BLaER1 treated with 17β-estradiol and CSF1 and Interleukin-3, amounts not matched to agents 10 nM and 100 nM (cell line): ENCODE measurements at regions not wholly inside any gene's neighbourhood (a gene's known extent, or its start where the extent isn't known, plus 50 kb on each side); places are given as distances from the start of the nearest gene placed in this dataset.
A peak's percentile ranks its signal among the peaks of the same experiment; 100 is the strongest.

Source experiments
- H3K27ac ChIP-seq, 11 experiments: shearing (Covaris generic); formaldehyde crosslinking; 2 replicates each; pipeline ENCODE4 v1.8.1; 2022
- H3K27me3 ChIP-seq, 11 experiments: shearing (Covaris generic); formaldehyde crosslinking; 2 replicates each; pipeline ENCODE4 v1.8.1; 2022
- H3K36me3 ChIP-seq, 11 experiments: shearing (Covaris generic); formaldehyde crosslinking; 2 replicates each; pipeline ENCODE4 v1.8.1; 2022
- H3K4me1 ChIP-seq, 10 experiments: shearing (Covaris generic); formaldehyde crosslinking; 2 replicates each; pipeline ENCODE4 v1.8.1; 2022
- H3K4me2 ChIP-seq, 11 experiments: shearing (Covaris generic); formaldehyde crosslinking; 2 replicates each; pipeline ENCODE4 v1.8.1; 2022
- H3K4me3 ChIP-seq, 10 experiments: shearing (Covaris generic); formaldehyde crosslinking; 2 replicates each; pipeline ENCODE4 v1.8.1; 2022
- H3K9ac ChIP-seq, 11 experiments: shearing (Covaris generic); formaldehyde crosslinking; 2 replicates each; pipeline ENCODE4 v1.8.1; 2022
- H3K9me3 ChIP-seq, 11 experiments: shearing (Covaris generic); formaldehyde crosslinking; replicated peaks in 1 of 11; 2 replicates each; pipeline ENCODE4 v1.8.1; 2022
- H4K20me1 ChIP-seq, 11 experiments: shearing (Covaris generic); formaldehyde crosslinking; 2 replicates each; pipeline ENCODE4 v1.8.1; 2022
- Cebpa-rat ChIP-seq, 11 experiments: shearing (Covaris generic); IDR thresholded peaks; 2 replicates each; pipeline ENCODE4 v1.8.1; 2022

- H3K4me2 ChIP-seq, result no peak overlapping the region
- no peak for TF ChIP-seq Cebpa-rat (IDR thresholded peaks at IDR 0.05)
- H3K9ac ChIP-seq, result no peak overlapping the region
- H3K27me3 ChIP-seq, result no peaks in the 10 kb centered on the region
- peaks cover 0 to 16% (median 0%) of the 10 kb centered on the region in 11 experiments; a peak in 2 of 22 replicates for H3K36me3 ChIP-seq
- peaks cover 0 to 14% (median 0%) of the 10 kb centered on the region in 10 experiments; a peak in 5 of 20 replicates for H3K4me1 ChIP-seq
- H4K20me1 ChIP-seq, result no peaks in the 10 kb centered on the region
- H3K9me3 ChIP-seq, result no peaks in the 10 kb centered on the region
- no peak overlapping the region for H3K4me3 ChIP-seq
- no peak overlapping the region for H3K27ac ChIP-seq
Observed at GRCh38 chr2:144132357-144132756, 387.6 kb downstream of the ZEB2 start.

- H3K4me2 ChIP-seq, result no peak overlapping the region
- no peaks in the 10 kb centered on the region for H3K9me3 ChIP-seq
- TF ChIP-seq Cebpa-rat (IDR thresholded peaks at IDR 0.05), result no peak
- no peak overlapping the region for H3K4me3 ChIP-seq
- peaks cover 0 to 16% (median 0%) of the 10 kb centered on the region in 11 experiments; a peak in 2 of 22 replicates for H3K36me3 ChIP-seq
- no peaks in the 10 kb centered on the region for H4K20me1 ChIP-seq
- peaks cover 0 to 9% (median 0%) of the 10 kb centered on the region in 10 experiments; a peak in 3 of 20 replicates for H3K4me1 ChIP-seq
- H3K27ac ChIP-seq, result no peak overlapping the region
- no peaks in the 10 kb centered on the region for H3K27me3 ChIP-seq
- H3K9ac ChIP-seq, result no peak overlapping the region
Observed at GRCh38 chr2:144131042-144131441, 388.9 kb downstream of the ZEB2 start.

DNA sequence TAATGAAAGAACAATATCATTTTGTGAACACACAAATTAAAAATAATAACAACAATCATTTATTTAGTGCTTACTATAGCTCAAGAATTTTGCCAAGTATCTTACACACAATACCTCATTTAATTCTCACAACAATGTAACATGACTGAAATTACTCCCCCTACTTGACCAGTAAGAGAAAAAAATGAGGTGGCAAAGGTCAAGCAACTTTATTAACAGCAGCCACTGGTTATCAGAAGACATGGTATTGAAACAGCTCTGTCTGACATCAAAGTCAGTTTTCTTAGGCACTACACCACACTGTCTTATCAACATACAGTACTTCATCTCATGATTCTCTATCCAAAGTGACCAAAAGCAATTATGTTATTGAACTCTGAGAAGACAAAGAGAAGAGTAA, 389.4 kb downstream of the ZEB2 start:
- TF ChIP-seq Cebpa-rat (IDR thresholded peaks at IDR 0.05), result no peak
- H3K4me1 ChIP-seq, result peaks cover 0 to 9% (median 0%) of the 10 kb centered on the region in 10 experiments; a peak in 3 of 20 replicates
- H3K4me2 ChIP-seq, result no peak overlapping the region
- H3K27me3 ChIP-seq, result no peaks in the 10 kb centered on the region
- H3K27ac ChIP-seq, result no peak overlapping the region
- H3K4me3 ChIP-seq, result no peak overlapping the region
- H4K20me1 ChIP-seq, result no peaks in the 10 kb centered on the region
- peaks cover 0 to 12% (median 0%) of the 10 kb centered on the region in 11 experiments; a peak in 2 of 22 replicates for H3K36me3 ChIP-seq
- no peak overlapping the region for H3K9ac ChIP-seq
- H3K9me3 ChIP-seq, result no peaks in the 10 kb centered on the region

DNA sequence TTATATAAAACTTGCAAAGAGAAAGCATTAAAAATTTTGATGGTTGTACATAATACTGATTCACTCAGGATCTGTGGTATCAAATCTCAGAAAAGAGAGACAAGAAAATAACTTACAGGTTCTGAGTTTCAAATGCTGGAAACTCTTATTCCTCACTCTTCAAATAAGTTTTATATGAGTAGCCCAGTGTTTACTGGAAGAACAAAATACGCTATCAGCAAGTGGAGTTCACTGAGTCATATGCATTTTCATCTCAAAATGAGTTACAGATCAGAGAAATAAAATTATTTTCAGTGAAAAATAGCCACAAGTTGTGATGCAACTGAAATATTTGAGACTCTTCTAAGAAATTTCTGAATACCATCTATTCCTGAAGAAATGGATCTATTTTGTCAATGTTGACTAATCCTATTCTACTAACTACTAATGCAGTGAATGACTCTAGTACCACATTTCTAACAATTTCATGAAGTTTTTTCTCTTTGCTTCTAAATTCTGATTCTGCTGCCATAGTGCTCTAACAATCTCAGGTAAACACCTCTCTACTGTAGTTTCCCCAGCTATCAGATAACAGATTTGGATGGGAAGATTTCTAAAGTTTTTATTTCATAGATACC, 391.7 kb downstream of the ZEB2 start:
- Histone ChIP-seq H3K27me3 (no peaks in the 10 kb centered on the region), H3K4me2 (no peak overlapping the region), H3K9me3 (no peaks in the 10 kb centered on the region), H3K27ac (no peak overlapping the region), H3K4me1 (no peaks in the 10 kb centered on the region), H3K36me3 (peaks cover 0 to 11% (median 0%) of the 10 kb centered on the region in 11 experiments; a peak in 2 of 22 replicates), H4K20me1 (no peaks in the 10 kb centered on the region), H3K4me3 (no peak overlapping the region), H3K9ac (no peak overlapping the region)
- TF ChIP-seq Cebpa-rat (IDR thresholded peaks at IDR 0.05), result no peak

DNA sequence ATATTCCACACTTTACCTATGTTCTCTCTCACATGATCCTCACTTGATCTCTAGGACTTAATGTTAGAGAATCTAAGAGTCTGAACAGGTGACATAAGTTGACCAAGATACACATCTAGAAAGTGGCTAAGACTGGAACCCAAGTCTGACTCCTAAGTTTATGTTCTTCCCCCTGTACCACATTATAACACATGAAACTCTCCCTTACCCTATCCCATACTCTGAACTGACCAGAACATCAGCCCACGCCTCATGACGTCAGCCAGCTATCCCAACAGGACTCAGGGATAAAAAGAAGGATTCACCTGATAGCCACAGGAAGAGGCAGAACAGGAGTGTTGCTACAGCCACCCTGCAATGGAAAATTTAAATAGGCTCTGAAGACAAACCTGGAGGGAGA, 392.2 kb downstream of the ZEB2 start:
- H4K20me1 ChIP-seq, result no peaks in the 10 kb centered on the region
- no peaks in the 10 kb centered on the region for H3K27me3 ChIP-seq
- no peak overlapping the region for H3K4me2 ChIP-seq
- H3K9me3 ChIP-seq, result no peaks in the 10 kb centered on the region
- H3K9ac ChIP-seq, result no peak overlapping the region
- TF ChIP-seq Cebpa-rat (IDR thresholded peaks at IDR 0.05), result no peak
- no peak overlapping the region for H3K27ac ChIP-seq
- H3K36me3 ChIP-seq, result peaks cover 0 to 11% (median 0%) of the 10 kb centered on the region in 11 experiments; a peak in 2 of 22 replicates
- no peaks in the 10 kb centered on the region for H3K4me1 ChIP-seq
- no peak overlapping the region for H3K4me3 ChIP-seq

DNA sequence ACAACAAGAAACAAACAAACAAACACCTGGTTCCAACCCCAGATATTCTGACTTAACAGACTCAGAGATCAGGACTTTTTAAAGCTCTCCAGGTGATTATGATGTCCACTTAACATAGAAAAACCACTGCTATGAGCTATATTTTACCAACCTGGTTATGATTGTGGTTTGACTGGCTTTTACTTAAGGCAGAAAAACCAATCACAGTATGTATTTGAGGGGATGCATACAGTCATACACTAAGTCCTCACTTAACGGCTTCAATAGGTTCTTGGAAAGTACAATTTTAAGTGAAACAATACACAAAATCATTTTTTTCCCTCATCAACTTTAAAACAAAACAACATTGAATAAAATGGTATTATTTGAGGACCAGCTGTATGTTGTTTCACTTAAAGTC, 393.6 kb downstream of the ZEB2 start:
- H3K4me1 ChIP-seq, result no peaks in the 10 kb centered on the region
- no peak for TF ChIP-seq Cebpa-rat (IDR thresholded peaks at IDR 0.05)
- H3K4me3 ChIP-seq, result no peak overlapping the region
- H3K27ac ChIP-seq, result no peak overlapping the region
- H3K36me3 ChIP-seq, result peaks cover 0 to 11% (median 0%) of the 10 kb centered on the region in 11 experiments; a peak in 2 of 22 replicates
- no peak overlapping the region for H3K9ac ChIP-seq
- no peaks in the 10 kb centered on the region for H3K9me3 ChIP-seq
- no peaks in the 10 kb centered on the region for H3K27me3 ChIP-seq
- no peaks in the 10 kb centered on the region for H4K20me1 ChIP-seq
- no peak overlapping the region for H3K4me2 ChIP-seq

DNA sequence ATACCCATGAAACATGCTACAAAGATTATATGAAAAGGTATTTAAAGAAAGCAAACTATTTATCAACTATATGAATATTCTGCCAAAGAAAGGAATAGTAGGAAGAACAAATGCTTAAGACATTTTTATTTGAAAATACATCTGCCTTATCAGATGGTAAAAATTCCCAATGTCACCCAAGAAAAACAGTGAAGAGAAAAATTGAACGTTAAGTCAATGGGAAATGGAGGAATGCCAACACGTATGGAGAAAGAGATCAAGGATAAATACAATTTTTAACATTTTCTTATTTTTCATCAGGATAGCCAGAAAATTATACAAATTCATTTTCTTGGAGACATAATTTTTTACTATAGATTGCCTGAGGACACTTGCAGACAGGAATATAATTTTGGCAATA, 394.2 kb downstream of the ZEB2 start:
- no peak overlapping the region for H3K9ac ChIP-seq
- H3K4me2 ChIP-seq, result no peak overlapping the region
- no peak overlapping the region for H3K27ac ChIP-seq
- no peaks in the 10 kb centered on the region for H3K9me3 ChIP-seq
- H3K4me1 ChIP-seq, result no peaks in the 10 kb centered on the region
- no peak overlapping the region for H3K4me3 ChIP-seq
- H3K36me3 ChIP-seq, result peaks cover 0 to 11% (median 0%) of the 10 kb centered on the region in 11 experiments; a peak in 2 of 22 replicates
- no peaks in the 10 kb centered on the region for H4K20me1 ChIP-seq
- TF ChIP-seq Cebpa-rat (IDR thresholded peaks at IDR 0.05), result no peak
- H3K27me3 ChIP-seq, result no peaks in the 10 kb centered on the region

DNA sequence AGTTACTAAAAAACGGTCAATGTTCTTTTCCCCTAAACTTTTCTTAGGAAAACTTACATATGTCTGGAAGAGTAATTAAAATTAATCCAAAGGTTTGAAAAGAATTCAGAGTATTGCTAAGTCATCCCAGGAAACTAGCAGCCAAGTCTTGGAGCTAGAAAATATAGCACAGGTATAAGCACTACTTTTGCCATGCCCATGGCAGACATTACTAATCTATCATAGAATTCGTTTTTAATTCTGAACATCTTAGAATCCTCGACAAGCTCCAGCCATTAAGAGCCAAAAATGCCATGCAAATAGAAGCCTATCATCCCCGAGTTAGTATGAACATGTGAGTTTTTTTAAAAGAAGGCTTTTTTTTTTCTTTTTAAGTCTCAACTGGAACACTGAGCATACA, 395.0 kb downstream of the ZEB2 start:
- no peak overlapping the region for H3K27ac ChIP-seq
- H3K27me3 ChIP-seq, result no peaks in the 10 kb centered on the region
- H3K9me3 ChIP-seq, result no peaks in the 10 kb centered on the region
- H3K4me2 ChIP-seq, result no peak overlapping the region
- H3K9ac ChIP-seq, result no peak overlapping the region
- H4K20me1 ChIP-seq, result no peaks in the 10 kb centered on the region
- H3K36me3 ChIP-seq, result peaks cover 0 to 11% (median 0%) of the 10 kb centered on the region in 11 experiments; a peak in 2 of 22 replicates
- H3K4me1 ChIP-seq, result no peaks in the 10 kb centered on the region
- TF ChIP-seq Cebpa-rat (IDR thresholded peaks at IDR 0.05), result no peak
- no peak overlapping the region for H3K4me3 ChIP-seq

DNA sequence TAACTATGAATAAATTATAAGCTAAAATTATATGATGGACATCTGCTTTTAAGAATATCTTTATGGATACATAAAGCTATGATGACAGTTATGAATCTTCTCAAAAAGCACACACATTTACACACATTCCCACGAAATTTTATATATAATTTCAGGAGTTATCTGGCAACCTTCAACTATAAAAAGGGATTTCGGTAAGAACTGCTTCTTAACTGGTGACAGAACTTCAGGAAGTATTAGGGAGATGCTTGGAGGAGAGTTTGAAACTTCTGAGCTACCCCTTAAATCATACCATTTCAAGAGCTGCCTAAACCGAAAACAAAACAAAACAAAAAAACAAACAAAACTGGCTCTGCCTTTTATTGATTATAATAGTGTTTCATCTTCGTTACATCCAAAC, 399.4 kb downstream of the ZEB2 start:
- Histone ChIP-seq H3K27ac (no peak overlapping the region), H3K36me3 (peaks cover 0 to 7% (median 0%) of the 10 kb centered on the region in 11 experiments; a peak in 2 of 22 replicates), H3K4me3 (no peak overlapping the region), H3K4me2 (no peak overlapping the region), H3K4me1 (peaks cover 0 to 9% (median 0%) of the 10 kb centered on the region in 10 experiments; a peak in 4 of 20 replicates), H3K9ac (no peak overlapping the region), H4K20me1 (no peaks in the 10 kb centered on the region), H3K27me3 (no peaks in the 10 kb centered on the region), H3K9me3 (no peaks in the 10 kb centered on the region)
- TF ChIP-seq Cebpa-rat (IDR thresholded peaks at IDR 0.05), result no peak

DNA sequence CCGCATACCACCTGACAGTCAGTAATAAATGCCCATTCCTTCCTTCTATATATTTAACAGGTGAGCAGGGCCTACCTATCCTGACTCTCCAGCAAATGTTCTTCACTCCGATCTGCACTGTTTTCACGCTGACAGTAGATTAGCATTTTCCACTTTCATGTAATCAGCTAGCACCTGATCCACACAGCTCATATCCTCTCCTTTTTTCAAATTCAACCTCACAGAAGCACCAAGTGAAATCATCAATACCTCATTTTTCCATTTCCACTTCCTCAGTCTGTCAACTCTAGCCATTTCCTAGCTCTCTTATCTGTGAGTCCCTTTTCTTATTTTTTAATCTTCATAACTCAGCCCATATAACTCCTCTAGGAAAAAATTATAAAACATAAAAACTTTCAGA, 402.8 kb downstream of the ZEB2 start:
- no peak for TF ChIP-seq Cebpa-rat (IDR thresholded peaks at IDR 0.05)
- Histone ChIP-seq H3K27ac (no peak overlapping the region), H4K20me1 (no peaks in the 10 kb centered on the region)

More for the DNA sequence above, 402.8 kb downstream of the ZEB2 start:
- Histone ChIP-seq H3K4me2 (peak overlapping the region in 3 of 11 experiments; percentile 6 to 39 (median 19); a peak in 2 of 22 replicates), H3K9ac (no peak overlapping the region), H3K36me3 (no peaks in the 10 kb centered on the region), H3K9me3 (no peaks in the 10 kb centered on the region), H3K4me3 (no peak overlapping the region), H3K27me3 (no peaks in the 10 kb centered on the region), H3K4me1 (peaks cover 0 to 9% (median 0%) of the 10 kb centered on the region in 10 experiments; a peak in 4 of 20 replicates)
